Stomach (tissue), 8 donors: ENCODE measurements at regions not wholly inside any gene's neighbourhood (a gene's known extent, or its start where the extent isn't known, plus 50 kb on each side); places are given as distances from the start of the nearest gene placed in this dataset.
"Not testable (repeated sequence)": the region's sequence is repeated elsewhere in the genome, so short reads cannot be mapped to it uniquely, and the experiment has no call there.

Source experiments
- DNase-seq, 2 donors: peaks; one replicate each; pipeline versions ENCODE4 v3.0.0 to v3.0.0-alpha.2; 2013 to 2019
- H3K27ac ChIP-seq, 5 donors: fragments of 200-600 bp in 4 of 5; sonication (generic) in 4 of 5; one replicate each; pipeline ENCODE4 v1.5.1; 2013 to 2019; ENCODE audit warnings: mild to moderate bottlenecking in 1 of 5, moderate library complexity in 1 of 5
- H3K27me3 ChIP-seq, 3 donors: fragments of 200-600 bp; sonication (generic); one replicate each; pipeline ENCODE4 v1.5.1; 2017 to 2019; ENCODE audit warnings: mixed run types in 1 of 3
- H3K36me3 ChIP-seq, 4 donors: fragments of 200-600 bp; sonication (generic); 1 replicate in 3 of 4; 2 replicates in 1 of 4; pipeline ENCODE4 v1.5.1; 2016 to 2019
- H3K4me1 ChIP-seq, 4 donors: fragments of 200-600 bp; sonication (generic); one replicate each; pipeline ENCODE4 v1.5.1; 2016 to 2019
- H3K4me3 ChIP-seq, 4 donors: fragments of 200-600 bp; sonication (generic) in 3 of 4; one replicate each; pipeline ENCODE4 v1.5.1; 2016 to 2019; ENCODE audit warnings: mild to moderate bottlenecking in 1 of 4
- H3K9me3 ChIP-seq, 4 donors: fragments of 200-600 bp; sonication (generic); one replicate each; pipeline ENCODE4 v1.5.1; 2016 to 2019
- CTCF ChIP-seq, 7 experiments: fragments of 450-650 bp in 4 of 7; fragments of 200-600 bp in 3 of 7; sonication (generic) in 3 of 7; IDR thresholded peaks; one replicate each; pipeline ENCODE4 v1.5.1; 2016 to 2019; ENCODE audit warnings: antibody characterized with exemption in 7 of 7, control low read depth in 2 of 7, mild to moderate bottlenecking in 1 of 7
- EP300 ChIP-seq: sonication (generic); formaldehyde crosslinking; IDR thresholded peaks from one replicate; pipeline ENCODE4 v1.6.1; 2017; ENCODE audit warnings: antibody characterized with exemption
- POLR2A ChIP-seq, 4 donors: fragments of 450-650 bp; IDR thresholded peaks; one replicate each; pipeline ENCODE4 v1.6.1; 2016; ENCODE audit warnings: antibody characterized with exemption in 4 of 4, control low read depth in 2 of 4, mild to moderate bottlenecking in 1 of 4, moderate library complexity in 1 of 4
- POLR2AphosphoS5 ChIP-seq, 3 donors: sonication (generic); formaldehyde crosslinking; IDR thresholded peaks; one replicate each; pipeline ENCODE4 v1.6.1; 2016; ENCODE audit warnings: antibody characterized with exemption in 3 of 3
- WGBS, 5 donors: extraction: QIAGEN DNeasy Blood & Tissue Kit in 3 of 5; methylation state at CpG; one replicate each; pipeline versions ENCODE4 v1.1.5 to v1.1.7; 2013 to 2018; 5-methylcytosine and 5-hydroxymethylcytosine counted together
- intact Hi-C: fragments of 100-400 bp; cut with DNase I; formaldehyde crosslinking; loops from one replicate; pipeline ENCODE4 v1.15.1; 2023; ENCODE audit warnings: low total_unique reads
- donor health status: healthy with polysubstance abuse.
- donor health status: Bipolar disorder and iron deficiency.
- donor health status: healthy.

GRCh38 chr5:23103566-23103965 lies 250.4 kb upstream of the CDH12 start:
- TF ChIP-seq CTCF (IDR thresholded peaks at IDR 0.05) (no peak), POLR2AphosphoS5 (IDR thresholded peaks at IDR 0.05) (no peak), EP300 (no peak), POLR2A (IDR thresholded peaks at IDR 0.05) (no peak)
- H3K4me1 ChIP-seq: no peaks in the 10 kb centered on the region
- intact Hi-C loops: no loop called here
- H3K36me3 ChIP-seq: no peaks in the 10 kb centered on the region
- no peaks in the 10 kb centered on the region for H3K27me3 ChIP-seq
- no peak overlapping the region for H3K27ac ChIP-seq
- H3K4me3 ChIP-seq: no peak overlapping the region
- H3K9me3 ChIP-seq: peaks cover 0 to 13% (median 13%) of the 10 kb centered on the region in 4 donors
- DNase-seq: no peak
- 81 to 98% (median 95%) methylated on average over 1 of the region's 1 CpG for WGBS, 5 donors

- DNase-seq, H3K27me3 ChIP-seq, H3K36me3 ChIP-seq, H3K27ac ChIP-seq, H3K4me1 ChIP-seq, H3K4me3 ChIP-seq, intact Hi-C loops, H3K9me3 ChIP-seq: not testable (repeated sequence)
- WGBS, 5 donors: 82 to 94% (median 90%) methylated on average over 7 of the region's 7 CpGs
Measured at GRCh38 chr5:23095418-23095817, 242.3 kb upstream of the CDH12 start.

- no peak overlapping the region for H3K27ac ChIP-seq
- no peaks in the 10 kb centered on the region for H3K36me3 ChIP-seq
- intact Hi-C loops: no loop called here
- no peak for DNase-seq
- H3K4me3 ChIP-seq: no peak overlapping the region
- H3K9me3 ChIP-seq: no peaks in the 10 kb centered on the region
- 79 to 87% (median 85%) methylated on average over 6 of the region's 6 CpGs for WGBS, 5 donors
- TF ChIP-seq EP300 (no peak), POLR2AphosphoS5 (IDR thresholded peaks at IDR 0.05) (no peak), CTCF (IDR thresholded peaks at IDR 0.05) (no peak), POLR2A (IDR thresholded peaks at IDR 0.05) (no peak)
- H3K27me3 ChIP-seq: no peaks in the 10 kb centered on the region
- no peaks in the 10 kb centered on the region for H3K4me1 ChIP-seq
Measured at GRCh38 chr5:23089286-23089685, 236.1 kb upstream of the CDH12 start.

GRCh38 chr5:23084815-23085214 lies 231.7 kb upstream of the CDH12 start:
- TF ChIP-seq EP300 (no peak), CTCF (IDR thresholded peaks at IDR 0.05) (no peak), POLR2A (IDR thresholded peaks at IDR 0.05) (no peak), POLR2AphosphoS5 (IDR thresholded peaks at IDR 0.05) (no peak)
- no peak overlapping the region for H3K4me3 ChIP-seq
- DNase-seq: no peak
- 40 to 54% (median 47%) methylated on average over 3 of the region's 3 CpGs for WGBS, 5 donors
- intact Hi-C loops: no loop called here
- H3K9me3 ChIP-seq: no peaks in the 10 kb centered on the region
- H3K36me3 ChIP-seq: no peaks in the 10 kb centered on the region
- H3K27me3 ChIP-seq: no peaks in the 10 kb centered on the region
- no peak overlapping the region for H3K27ac ChIP-seq
- no peaks in the 10 kb centered on the region for H3K4me1 ChIP-seq

- 59 to 84% (median 69%) methylated on average over 2 of the region's 2 CpGs for WGBS, 5 donors
- intact Hi-C loops: no loop called here
Measured at GRCh38 chr5:23072179-23072578, 219.0 kb upstream of the CDH12 start.

More at GRCh38 chr5:23072179-23072578, 219.0 kb upstream of the CDH12 start:
- Histone ChIP-seq H3K4me1 (no peaks in the 10 kb centered on the region), H3K27ac (no peak overlapping the region), H3K27me3 (no peaks in the 10 kb centered on the region), H3K9me3 (no peaks in the 10 kb centered on the region), H3K4me3 (no peak overlapping the region), H3K36me3 (no peaks in the 10 kb centered on the region)
- no peak for DNase-seq
- TF ChIP-seq POLR2A (IDR thresholded peaks at IDR 0.05) (no peak), CTCF (IDR thresholded peaks at IDR 0.05) (no peak), POLR2AphosphoS5 (IDR thresholded peaks at IDR 0.05) (no peak), EP300 (no peak)
